SU-DHL-6 (cell line): ENCODE measurements at regions not wholly inside any gene's neighbourhood (a gene's known extent, or its start where the extent isn't known, plus 50 kb on each side); places are given as distances from the start of the nearest gene placed in this dataset.

Experiments
- CTCF ChIP-seq: fragments of 200-600 bp; sonication (generic); IDR thresholded peaks from one replicate; pipeline ENCODE4 v1.5.1; 2017; ENCODE audit warnings: antibody characterized with exemption, mild to moderate bottlenecking, low read length, moderate library complexity; ENCODE audit not compliant: insufficient read depth, poor library complexity, severe bottlenecking
- EZH2phosphoT487 ChIP-seq: fragments of 200-600 bp; sonication (generic), shearing (Covaris generic); conservative IDR thresholded peaks from 2 replicates; pipeline ENCODE4 v1.6.1; 2018; ENCODE audit warnings: mild to moderate bottlenecking, antibody characterized with exemption, low read length, moderate library complexity, mixed read lengths

DNA sequence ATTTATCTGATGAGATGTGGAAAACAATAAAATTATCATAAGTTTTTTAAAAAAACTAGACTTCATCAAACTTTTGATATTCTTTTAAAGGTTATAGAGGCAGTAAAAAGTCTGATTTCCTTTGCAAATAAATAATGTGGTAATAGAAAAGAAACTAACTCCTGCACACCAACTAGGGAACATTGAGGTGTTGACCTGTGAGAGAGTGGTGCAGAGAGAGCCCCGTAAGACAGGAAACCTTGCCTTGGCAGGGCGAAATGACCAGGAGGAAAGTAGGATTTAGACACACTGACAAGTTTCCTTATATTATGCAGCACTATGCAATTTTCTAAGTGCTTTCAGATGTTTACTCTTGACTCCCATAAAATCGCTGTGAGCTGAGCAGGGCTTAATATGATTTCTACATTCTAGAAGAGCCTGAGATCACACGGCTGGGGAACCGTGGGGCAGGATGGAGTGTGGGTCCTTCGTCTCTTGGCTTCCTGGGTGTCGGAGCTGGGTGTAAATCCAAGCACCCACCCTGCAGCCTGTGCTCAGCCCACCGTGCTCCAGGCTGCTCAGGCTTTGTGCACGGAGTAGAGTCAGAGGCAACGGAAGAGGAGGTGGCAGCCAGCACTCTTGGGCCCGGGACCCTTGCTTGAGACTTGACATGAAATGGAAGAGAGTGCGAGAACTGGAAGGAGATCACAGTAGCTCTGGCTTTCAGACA is 61.3 kb upstream of the FOXQ1 start:
- no peak for TF ChIP-seq CTCF
- TF ChIP-seq EZH2phosphoT487, result no peak
